H1 (cell line): ENCODE measurements at regions not wholly inside any gene's neighbourhood (a gene's known extent, or its start where the extent isn't known, plus 50 kb on each side); places are given as distances from the start of the nearest gene placed in this dataset.

Experiments
- CTCF ChIA-PET: fragments of 300-600 bp; sonication (Branson Sonifier 250); formaldehyde crosslinking; loops from one replicate; lab custom pipeline; 2021; ENCODE audit not compliant: partially characterized antibody; lab: Charles Lee
- POLR2A ChIA-PET: fragments of 300-600 bp; sonication (Branson Sonifier 250); formaldehyde crosslinking; loops from one replicate; lab custom pipeline; 2021; ENCODE audit warnings: inconsistent platforms; ENCODE audit not compliant: partially characterized antibody; lab: Charles Lee
- DNase-seq, 2 experiments: peaks; one replicate each; pipeline versions ENCODE4 v3.0.0 to v3.0.0-alpha.2; 2010 to 2022; ENCODE audit warnings: low spot score in 2 of 2, low read depth in 1 of 2, mixed read lengths in 1 of 2
- FAIRE-seq: peaks from 2 replicates; lab custom pipeline; 2011; peaks lifted over from hg19 to GRCh38; lab: Jason Lieb, UNC
- H2AFZ ChIP-seq: 2 replicates; pipeline ENCODE4 v1.8.1; 2012; ENCODE audit warnings: low read length, inconsistent platforms
- H2AK5ac ChIP-seq: 2 replicates; pipeline ENCODE4 v1.6.1; 2013; ENCODE audit warnings: low read depth, low read length
- H2BK120ac ChIP-seq: replicated peaks from 2 replicates; pipeline ENCODE3; 2013; ENCODE audit warnings: low read depth, low read length, inconsistent platforms
- H2BK12ac ChIP-seq: 2 replicates; pipeline ENCODE4 v1.6.1; 2013; ENCODE audit warnings: low read depth, low read length
- H2BK15ac ChIP-seq: 2 replicates; pipeline ENCODE4 v1.6.1; 2013; ENCODE audit warnings: low read length
- H2BK20ac ChIP-seq: 2 replicates; pipeline ENCODE4 v1.6.1; 2013; ENCODE audit warnings: low read length
- H2BK5ac ChIP-seq: 2 replicates; pipeline ENCODE4 v1.6.1; 2013; ENCODE audit warnings: low read depth, low read length
- H3K14ac ChIP-seq: 2 replicates; pipeline ENCODE4 v1.6.1; 2013; ENCODE audit warnings: inconsistent platforms; ENCODE audit not compliant: insufficient read length
- H3K18ac ChIP-seq: 2 replicates; pipeline ENCODE4 v1.6.1; 2013; ENCODE audit warnings: low read length; ENCODE audit errors: extremely low read depth
- H3K23ac ChIP-seq: 2 replicates; pipeline ENCODE4 v1.6.1; 2013; ENCODE audit warnings: inconsistent platforms; ENCODE audit not compliant: insufficient read length
- H3K23me2 ChIP-seq: 2 replicates; pipeline ENCODE4 v1.6.1; 2013; ENCODE audit warnings: low read depth, low read length
- H3K27ac ChIP-seq: 2 replicates; pipeline ENCODE4 v1.6.1; 2011; ENCODE audit warnings: low read depth, low read length, inconsistent platforms
- H3K27me3 ChIP-seq, 4 experiments: replicated peaks in 1 of 4; 1 replicate in 1 of 4; 2 replicates in 3 of 4; pipeline versions ENCODE4 v1.6.1 to v1.8.1; 2011 to 2013; ENCODE audit warnings: low read length in 3 of 4, mild to moderate bottlenecking in 3 of 4, inconsistent platforms in 2 of 4, mixed read lengths in 2 of 4, moderate library complexity in 1 of 4; ENCODE audit not compliant: control insufficient read depth in 3 of 4, insufficient read depth in 3 of 4; ENCODE audit errors: extremely low read depth in 1 of 4
- H3K36me3 ChIP-seq, 4 experiments: 2 replicates each; pipeline versions ENCODE4 v1.6.1 to v1.8.1; 2011 to 2013; ENCODE audit warnings: mild to moderate bottlenecking in 4 of 4, low read length in 3 of 4, moderate library complexity in 2 of 4, control low read depth in 1 of 4, inconsistent platforms in 1 of 4; ENCODE audit not compliant: insufficient read depth in 4 of 4, control insufficient read depth in 2 of 4
- H3K4ac ChIP-seq: replicated peaks from 2 replicates; pipeline ENCODE3; 2013; ENCODE audit warnings: low read length, low read depth, mixed read lengths, inconsistent platforms; ENCODE audit not compliant: insufficient read length
- H3K4me1 ChIP-seq, 4 experiments: replicated peaks in 1 of 4; 1 replicate in 1 of 4; 2 replicates in 3 of 4; pipeline versions ENCODE4 v1.6.1 to v1.8.1; 2011 to 2013; ENCODE audit warnings: low read length in 3 of 4, inconsistent platforms in 2 of 4, mixed read lengths in 1 of 4; ENCODE audit not compliant: insufficient read depth in 4 of 4, control insufficient read depth in 3 of 4
- H3K4me2 ChIP-seq, 2 experiments: 2 replicates each; pipeline versions ENCODE4 v1.6.1 to v1.8.1; 2011 to 2013; ENCODE audit warnings: low read depth in 2 of 2, low read length in 2 of 2, control low read depth in 1 of 2, inconsistent platforms in 1 of 2, mild to moderate bottlenecking in 1 of 2; ENCODE audit not compliant: insufficient read depth in 1 of 2
- H3K4me3 ChIP-seq, 4 experiments: fragments of 200-600, 300-600 bp in 1 of 4; sonication (generic), shearing (Covaris generic), sonication (Bioruptor Twin) in 1 of 4; 2 replicates each; pipeline versions ENCODE4 v1.5.1 to v1.8.1; 2011 to 2016; ENCODE audit warnings: low read length in 4 of 4, low read depth in 3 of 4, control low read depth in 2 of 4, inconsistent platforms in 2 of 4, mild to moderate bottlenecking in 2 of 4, mixed read lengths in 1 of 4, moderate library complexity in 1 of 4; ENCODE audit not compliant: insufficient read depth in 2 of 4; ENCODE audit errors: extremely low read depth in 1 of 4
- H3K56ac ChIP-seq: replicated peaks from 2 replicates; pipeline ENCODE3; 2013; ENCODE audit warnings: low read depth, mild to moderate bottlenecking, mixed read lengths, low read length, inconsistent platforms; ENCODE audit not compliant: insufficient read length
- H3K79me1 ChIP-seq: 2 replicates; pipeline ENCODE4 v1.6.1; 2013; ENCODE audit warnings: low read depth, low read length, control low read depth
- H3K79me2 ChIP-seq, 2 experiments: 2 replicates each; pipeline versions ENCODE4 v1.6.1 to v1.8.1; 2012 to 2013; ENCODE audit warnings: low read length in 2 of 2, mild to moderate bottlenecking in 2 of 2, inconsistent platforms in 1 of 2; ENCODE audit not compliant: insufficient read depth in 2 of 2, control insufficient read depth in 1 of 2
- H3K9ac ChIP-seq, 4 experiments: replicated peaks in 1 of 4; 1 replicate in 1 of 4; 2 replicates in 3 of 4; pipeline versions ENCODE4 v1.6.1 to v1.8.1; 2011 to 2013; ENCODE audit warnings: low read depth in 3 of 4, low read length in 3 of 4, control low read depth in 2 of 4, mild to moderate bottlenecking in 2 of 4, moderate library complexity in 2 of 4, inconsistent platforms in 1 of 4; ENCODE audit errors: extremely low read depth in 1 of 4
- H3K9me3 ChIP-seq, 2 experiments: 2 replicates each; pipeline versions ENCODE4 v1.6.1 to v1.8.1; 2012 to 2013; ENCODE audit warnings: mild to moderate bottlenecking in 2 of 2, moderate library complexity in 2 of 2, control low read depth in 1 of 2, inconsistent platforms in 1 of 2, low read depth in 1 of 2, low read length in 1 of 2, mixed read lengths in 1 of 2; ENCODE audit not compliant: insufficient read depth in 2 of 2
- H4K20me1 ChIP-seq, 2 experiments: replicated peaks in 1 of 2; 2 replicates each; pipeline versions ENCODE3 to v1.8.1; 2011 to 2013; ENCODE audit warnings: inconsistent platforms in 2 of 2, low read length in 2 of 2, mild to moderate bottlenecking in 1 of 2; ENCODE audit not compliant: insufficient read depth in 2 of 2, control insufficient read depth in 1 of 2
- H4K5ac ChIP-seq: 2 replicates; pipeline ENCODE4 v1.6.1; 2013; ENCODE audit warnings: low read length, low read depth, mixed read lengths, inconsistent platforms; ENCODE audit not compliant: insufficient read length
- H4K8ac ChIP-seq: 2 replicates; pipeline ENCODE4 v1.8.0; 2013; ENCODE audit warnings: mild to moderate bottlenecking, moderate library complexity, low read length, inconsistent platforms; ENCODE audit not compliant: insufficient read depth; ENCODE audit errors: extremely low read depth
- H4K91ac ChIP-seq: replicated peaks from 2 replicates; pipeline ENCODE3; 2013; ENCODE audit warnings: low read length, mixed read lengths, inconsistent platforms; ENCODE audit not compliant: insufficient read length
- WGBS, 2 experiments: shearing (Covaris generic) in 1 of 2; methylation state at CpG; one replicate each; pipeline versions ENCODE4 v1.1.6 to v1.1.7; 2013 to 2015; ENCODE audit warnings: low lambda C conversion rate in 2 of 2, mixed read lengths in 2 of 2, inconsistent platforms in 1 of 2, low coverage in 1 of 2, missing lambda C conversion rate in 1 of 2; ENCODE audit not compliant: insufficient replicate concordance in 2 of 2, insufficient coverage in 1 of 2, insufficient read length in 1 of 2; ENCODE audit errors: extremely low coverage in 1 of 2, missing lambda C conversion rate in 1 of 2; 5-methylcytosine and 5-hydroxymethylcytosine counted together
- TF ChIP-seq, protein P1 (sequence below): fragments of 300-600 bp; sonication (generic); IDR thresholded peaks from 2 replicates; pipeline ENCODE4 v1.7.1; 2012; ENCODE audit warnings: low read length, moderate library complexity, mild to moderate bottlenecking, inconsistent platforms; ENCODE audit not compliant: insufficient replicate concordance

DNA sequence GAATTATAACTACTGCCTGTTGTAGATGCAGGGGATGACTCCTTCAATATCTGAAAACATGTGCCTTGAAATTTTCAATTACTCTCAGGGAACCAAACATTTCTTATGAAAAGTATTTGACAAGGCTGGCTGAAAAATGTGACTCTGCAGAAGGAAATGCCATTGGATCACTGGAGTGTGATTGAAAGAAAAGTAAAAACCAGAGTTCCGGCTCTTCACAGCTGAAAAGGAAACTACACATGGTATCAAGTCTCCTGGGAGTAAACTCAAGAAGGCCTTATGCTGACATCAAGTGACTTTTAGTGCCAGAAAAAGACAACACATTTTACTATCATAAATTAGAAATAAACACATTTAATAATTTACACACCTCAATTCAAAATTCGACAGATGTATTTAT lies 693.0 kb downstream of the LRFN5 start:
- H3K27ac ChIP-seq, result no peak overlapping the region
- TF ChIP-seq, protein P1, sequence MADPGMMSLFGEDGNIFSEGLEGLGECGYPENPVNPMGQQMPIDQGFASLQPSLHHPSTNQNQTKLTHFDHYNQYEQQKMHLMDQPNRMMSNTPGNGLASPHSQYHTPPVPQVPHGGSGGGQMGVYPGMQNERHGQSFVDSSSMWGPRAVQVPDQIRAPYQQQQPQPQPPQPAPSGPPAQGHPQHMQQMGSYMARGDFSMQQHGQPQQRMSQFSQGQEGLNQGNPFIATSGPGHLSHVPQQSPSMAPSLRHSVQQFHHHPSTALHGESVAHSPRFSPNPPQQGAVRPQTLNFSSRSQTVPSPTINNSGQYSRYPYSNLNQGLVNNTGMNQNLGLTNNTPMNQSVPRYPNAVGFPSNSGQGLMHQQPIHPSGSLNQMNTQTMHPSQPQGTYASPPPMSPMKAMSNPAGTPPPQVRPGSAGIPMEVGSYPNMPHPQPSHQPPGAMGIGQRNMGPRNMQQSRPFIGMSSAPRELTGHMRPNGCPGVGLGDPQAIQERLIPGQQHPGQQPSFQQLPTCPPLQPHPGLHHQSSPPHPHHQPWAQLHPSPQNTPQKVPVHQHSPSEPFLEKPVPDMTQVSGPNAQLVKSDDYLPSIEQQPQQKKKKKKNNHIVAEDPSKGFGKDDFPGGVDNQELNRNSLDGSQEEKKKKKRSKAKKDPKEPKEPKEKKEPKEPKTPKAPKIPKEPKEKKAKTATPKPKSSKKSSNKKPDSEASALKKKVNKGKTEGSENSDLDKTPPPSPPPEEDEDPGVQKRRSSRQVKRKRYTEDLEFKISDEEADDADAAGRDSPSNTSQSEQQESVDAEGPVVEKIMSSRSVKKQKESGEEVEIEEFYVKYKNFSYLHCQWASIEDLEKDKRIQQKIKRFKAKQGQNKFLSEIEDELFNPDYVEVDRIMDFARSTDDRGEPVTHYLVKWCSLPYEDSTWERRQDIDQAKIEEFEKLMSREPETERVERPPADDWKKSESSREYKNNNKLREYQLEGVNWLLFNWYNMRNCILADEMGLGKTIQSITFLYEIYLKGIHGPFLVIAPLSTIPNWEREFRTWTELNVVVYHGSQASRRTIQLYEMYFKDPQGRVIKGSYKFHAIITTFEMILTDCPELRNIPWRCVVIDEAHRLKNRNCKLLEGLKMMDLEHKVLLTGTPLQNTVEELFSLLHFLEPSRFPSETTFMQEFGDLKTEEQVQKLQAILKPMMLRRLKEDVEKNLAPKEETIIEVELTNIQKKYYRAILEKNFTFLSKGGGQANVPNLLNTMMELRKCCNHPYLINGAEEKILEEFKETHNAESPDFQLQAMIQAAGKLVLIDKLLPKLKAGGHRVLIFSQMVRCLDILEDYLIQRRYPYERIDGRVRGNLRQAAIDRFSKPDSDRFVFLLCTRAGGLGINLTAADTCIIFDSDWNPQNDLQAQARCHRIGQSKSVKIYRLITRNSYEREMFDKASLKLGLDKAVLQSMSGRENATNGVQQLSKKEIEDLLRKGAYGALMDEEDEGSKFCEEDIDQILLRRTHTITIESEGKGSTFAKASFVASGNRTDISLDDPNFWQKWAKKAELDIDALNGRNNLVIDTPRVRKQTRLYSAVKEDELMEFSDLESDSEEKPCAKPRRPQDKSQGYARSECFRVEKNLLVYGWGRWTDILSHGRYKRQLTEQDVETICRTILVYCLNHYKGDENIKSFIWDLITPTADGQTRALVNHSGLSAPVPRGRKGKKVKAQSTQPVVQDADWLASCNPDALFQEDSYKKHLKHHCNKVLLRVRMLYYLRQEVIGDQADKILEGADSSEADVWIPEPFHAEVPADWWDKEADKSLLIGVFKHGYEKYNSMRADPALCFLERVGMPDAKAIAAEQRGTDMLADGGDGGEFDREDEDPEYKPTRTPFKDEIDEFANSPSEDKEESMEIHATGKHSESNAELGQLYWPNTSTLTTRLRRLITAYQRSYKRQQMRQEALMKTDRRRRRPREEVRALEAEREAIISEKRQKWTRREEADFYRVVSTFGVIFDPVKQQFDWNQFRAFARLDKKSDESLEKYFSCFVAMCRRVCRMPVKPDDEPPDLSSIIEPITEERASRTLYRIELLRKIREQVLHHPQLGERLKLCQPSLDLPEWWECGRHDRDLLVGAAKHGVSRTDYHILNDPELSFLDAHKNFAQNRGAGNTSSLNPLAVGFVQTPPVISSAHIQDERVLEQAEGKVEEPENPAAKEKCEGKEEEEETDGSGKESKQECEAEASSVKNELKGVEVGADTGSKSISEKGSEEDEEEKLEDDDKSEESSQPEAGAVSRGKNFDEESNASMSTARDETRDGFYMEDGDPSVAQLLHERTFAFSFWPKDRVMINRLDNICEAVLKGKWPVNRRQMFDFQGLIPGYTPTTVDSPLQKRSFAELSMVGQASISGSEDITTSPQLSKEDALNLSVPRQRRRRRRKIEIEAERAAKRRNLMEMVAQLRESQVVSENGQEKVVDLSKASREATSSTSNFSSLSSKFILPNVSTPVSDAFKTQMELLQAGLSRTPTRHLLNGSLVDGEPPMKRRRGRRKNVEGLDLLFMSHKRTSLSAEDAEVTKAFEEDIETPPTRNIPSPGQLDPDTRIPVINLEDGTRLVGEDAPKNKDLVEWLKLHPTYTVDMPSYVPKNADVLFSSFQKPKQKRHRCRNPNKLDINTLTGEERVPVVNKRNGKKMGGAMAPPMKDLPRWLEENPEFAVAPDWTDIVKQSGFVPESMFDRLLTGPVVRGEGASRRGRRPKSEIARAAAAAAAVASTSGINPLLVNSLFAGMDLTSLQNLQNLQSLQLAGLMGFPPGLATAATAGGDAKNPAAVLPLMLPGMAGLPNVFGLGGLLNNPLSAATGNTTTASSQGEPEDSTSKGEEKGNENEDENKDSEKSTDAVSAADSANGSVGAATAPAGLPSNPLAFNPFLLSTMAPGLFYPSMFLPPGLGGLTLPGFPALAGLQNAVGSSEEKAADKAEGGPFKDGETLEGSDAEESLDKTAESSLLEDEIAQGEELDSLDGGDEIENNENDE, result no peak

More for the DNA sequence above, 693.0 kb downstream of the LRFN5 start:
- WGBS, 2 experiments, result 98 to 100% methylated on average over 1 to 2 of the region's 2 CpGs
- Histone ChIP-seq H4K8ac (no peak overlapping the region), H3K4me3 (no peak overlapping the region), H2BK15ac (no peak overlapping the region), H3K4me2 (no peak overlapping the region), H3K14ac (no peak overlapping the region), H3K18ac (no peak overlapping the region), H2BK120ac (no peak overlapping the region), H2AFZ (no peak overlapping the region), H3K79me2 (no peaks in the 10 kb centered on the region), H3K79me1 (no peaks in the 10 kb centered on the region), H2BK5ac (no peak overlapping the region), H3K23ac (no peak overlapping the region), H4K91ac (no peak overlapping the region), H3K4ac (no peak overlapping the region), H3K4me1 (no peaks in the 10 kb centered on the region), H3K36me3 (no peaks in the 10 kb centered on the region), H3K9ac (no peak overlapping the region), H3K56ac (no peak overlapping the region), H3K23me2 (0 out of 2 replicates have a peak, but pooled peaks cover 2% of the 10 kb centered on the region), H2AK5ac (no peak overlapping the region), H2BK20ac (no peak overlapping the region), H4K20me1 (no peaks in the 10 kb centered on the region), H3K27me3 (no peaks in the 10 kb centered on the region), H3K9me3 (no peaks in the 10 kb centered on the region), H2BK12ac (no peak overlapping the region), H4K5ac (no peak overlapping the region)
- FAIRE-seq (no peak), DNase-seq (no peak)
- ChIA-PET CTCF (no interaction called here), POLR2A (no interaction called here)
